GM13977 (cell line): ENCODE measurements at regions not wholly inside any gene's neighbourhood (a gene's known extent, or its start where the extent isn't known, plus 50 kb on each side); places are given as distances from the start of the nearest gene placed in this dataset.
"Not testable (repeated sequence)": the region's sequence is repeated elsewhere in the genome, so short reads cannot be mapped to it uniquely, and the experiment has no call there.

Experiments
- DNase-seq: peaks from one replicate; pipeline ENCODE4 v3.0.0; 2012; ENCODE audit warnings: low spot score
- in situ Hi-C: fragments of 300-500 bp; cut with MboI; formaldehyde crosslinking; loops from one replicate; pipeline ENCODE4 v1.12.0; 2022; ENCODE audit warnings: low sequenced_read_pairs, low pct_unique_long_range_greater_than_20kb, mixed read lengths, inconsistent platforms; ENCODE audit not compliant: unreplicated experiment
- TF ChIP-seq, protein P1 (sequence below): IDR thresholded peaks from 2 replicates; pipeline ENCODE4 v1.5.1; 2012; ENCODE audit warnings: mild to moderate bottlenecking, control low read depth; ENCODE audit not compliant: insufficient read depth; ENCODE audit errors: extremely low read depth, missing control alignments

- TF ChIP-seq, protein P1, sequence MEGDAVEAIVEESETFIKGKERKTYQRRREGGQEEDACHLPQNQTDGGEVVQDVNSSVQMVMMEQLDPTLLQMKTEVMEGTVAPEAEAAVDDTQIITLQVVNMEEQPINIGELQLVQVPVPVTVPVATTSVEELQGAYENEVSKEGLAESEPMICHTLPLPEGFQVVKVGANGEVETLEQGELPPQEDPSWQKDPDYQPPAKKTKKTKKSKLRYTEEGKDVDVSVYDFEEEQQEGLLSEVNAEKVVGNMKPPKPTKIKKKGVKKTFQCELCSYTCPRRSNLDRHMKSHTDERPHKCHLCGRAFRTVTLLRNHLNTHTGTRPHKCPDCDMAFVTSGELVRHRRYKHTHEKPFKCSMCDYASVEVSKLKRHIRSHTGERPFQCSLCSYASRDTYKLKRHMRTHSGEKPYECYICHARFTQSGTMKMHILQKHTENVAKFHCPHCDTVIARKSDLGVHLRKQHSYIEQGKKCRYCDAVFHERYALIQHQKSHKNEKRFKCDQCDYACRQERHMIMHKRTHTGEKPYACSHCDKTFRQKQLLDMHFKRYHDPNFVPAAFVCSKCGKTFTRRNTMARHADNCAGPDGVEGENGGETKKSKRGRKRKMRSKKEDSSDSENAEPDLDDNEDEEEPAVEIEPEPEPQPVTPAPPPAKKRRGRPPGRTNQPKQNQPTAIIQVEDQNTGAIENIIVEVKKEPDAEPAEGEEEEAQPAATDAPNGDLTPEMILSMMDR, result no peak
- DNase-seq, result no peak
- in situ Hi-C loops, result no loop called here
These were observed 80.2 kb upstream of the SNTG2 start for GRCh38 chr2:870426-870825.

DNA sequence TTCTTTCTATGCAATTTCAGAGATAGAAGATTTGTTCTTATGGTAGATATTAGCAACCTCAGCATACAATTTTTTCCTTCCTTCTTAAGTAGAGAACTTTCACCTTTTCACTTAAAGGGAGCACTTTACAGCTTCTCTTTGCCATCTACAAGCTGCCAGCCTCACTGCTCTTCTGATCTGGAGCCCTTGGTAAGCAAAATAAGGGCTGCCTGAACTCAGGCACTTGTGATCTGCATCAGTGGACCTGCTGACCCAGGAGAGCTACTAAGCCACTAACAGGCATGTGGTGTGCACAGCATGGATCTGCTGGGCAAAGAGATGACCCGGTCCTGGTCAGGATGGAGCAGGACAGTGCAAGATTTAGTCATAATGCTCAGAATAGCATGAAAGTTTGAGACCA, 80.8 kb upstream of the SNTG2 start:
- TF ChIP-seq, protein P1, result no peak
- DNase-seq, result no peak
- in situ Hi-C loops, result no loop called here

GRCh38 chr2:869357-869871, 81.2 kb upstream of the SNTG2 start:
- in situ Hi-C loops, result no loop called here
- no peak for DNase-seq
- TF ChIP-seq, protein P1, result no peak

DNA sequence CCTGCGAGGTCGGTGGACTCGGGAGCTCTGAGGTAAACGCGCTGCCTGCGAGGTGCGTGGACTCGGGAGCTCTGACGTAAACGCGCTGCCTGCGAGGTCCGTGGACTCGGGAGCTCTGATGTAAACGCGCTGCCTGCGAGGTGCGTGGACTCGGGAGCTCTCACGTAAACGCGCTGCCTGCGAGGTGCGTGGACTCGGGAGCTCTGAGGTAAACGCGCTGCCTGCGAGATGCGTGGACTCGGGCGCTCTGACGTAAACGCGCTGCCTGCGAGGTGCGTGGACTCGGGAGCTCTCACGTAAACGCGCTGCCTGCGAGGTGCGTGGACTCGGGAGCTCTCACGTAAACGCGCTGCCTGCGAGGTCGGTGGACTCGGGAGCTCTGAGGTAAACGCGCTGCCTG, 81.8 kb upstream of the SNTG2 start:
- in situ Hi-C loops, DNase-seq: not testable (repeated sequence)

DNA sequence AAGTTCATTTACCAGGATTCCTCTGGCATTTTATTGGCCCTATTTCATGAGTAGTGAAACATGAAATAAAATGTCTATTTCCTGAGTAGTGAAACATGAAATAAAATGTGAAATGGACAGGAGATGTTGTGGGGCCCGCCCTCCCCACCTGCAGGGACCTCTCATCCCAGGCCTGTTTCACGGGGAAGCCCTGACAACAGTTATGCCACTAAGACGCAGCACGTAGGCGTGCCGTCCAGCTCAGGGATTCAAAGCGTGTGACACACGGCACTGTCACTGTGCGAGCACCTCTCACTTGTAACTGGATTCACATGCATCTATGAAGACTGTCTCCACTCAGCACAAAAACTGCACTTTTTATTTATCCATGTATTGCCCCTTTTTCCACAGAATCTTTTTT, 83.4 kb upstream of the SNTG2 start:
- TF ChIP-seq, protein P1, result no peak
- DNase-seq, result no peak
- in situ Hi-C loops, result no loop called here

GRCh38 chr2:866887-867286, 83.8 kb upstream of the SNTG2 start:
- in situ Hi-C loops, result no loop called here
- TF ChIP-seq, protein P1, result no peak
- DNase-seq, result no peak

DNA sequence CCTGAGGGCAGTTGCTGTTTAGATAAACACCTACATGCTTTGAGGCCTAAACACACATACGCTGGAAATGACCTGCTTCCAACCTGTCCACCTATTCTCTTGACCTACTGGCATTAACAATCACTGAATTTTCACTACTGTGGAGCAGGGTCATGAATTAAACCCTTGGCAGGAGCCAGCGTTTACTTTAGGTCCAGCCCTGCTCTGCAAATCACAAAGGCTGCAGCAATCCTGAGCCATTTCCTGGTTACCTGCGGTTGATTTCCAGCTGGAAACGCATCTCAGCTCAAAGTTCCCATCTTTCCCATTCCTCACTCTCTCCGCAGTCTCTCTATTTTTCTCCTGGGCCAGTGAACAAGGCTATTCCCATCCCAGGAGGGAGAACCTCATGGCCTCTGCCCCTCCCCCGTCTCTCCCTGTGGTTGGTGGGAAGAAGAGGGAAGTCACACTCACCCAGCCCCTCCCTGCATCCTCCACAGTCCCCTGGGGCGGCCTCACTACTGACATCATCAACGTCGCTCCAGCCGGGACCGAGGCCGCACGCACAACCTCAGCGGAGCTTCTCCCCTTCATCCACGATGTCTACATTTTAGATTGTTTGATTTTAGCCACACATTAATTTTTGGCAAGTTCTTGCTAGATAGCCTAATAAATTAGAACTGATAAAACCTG, 84.5 kb upstream of the SNTG2 start:
- in situ Hi-C loops, result no loop called here

More for the DNA sequence above, 84.5 kb upstream of the SNTG2 start:
- DNase-seq, result no peak
- TF ChIP-seq, protein P1, result no peak
